Stomach (tissue), 4 donors: ENCODE measurements at regions not wholly inside any gene's neighbourhood (a gene's known extent, or its start where the extent isn't known, plus 50 kb on each side); places are given as distances from the start of the nearest gene placed in this dataset.

Experiments
- CTCF ChIP-seq, 7 experiments: fragments of 450-650 bp in 4 of 7; fragments of 200-600 bp in 3 of 7; sonication (generic) in 3 of 7; IDR thresholded peaks; one replicate each; pipeline ENCODE4 v1.5.1; 2016 to 2019; ENCODE audit warnings: antibody characterized with exemption in 7 of 7, control low read depth in 2 of 7, mild to moderate bottlenecking in 1 of 7
- POLR2A ChIP-seq, 4 donors: fragments of 450-650 bp; IDR thresholded peaks; one replicate each; pipeline ENCODE4 v1.6.1; 2016; ENCODE audit warnings: antibody characterized with exemption in 4 of 4, control low read depth in 2 of 4, mild to moderate bottlenecking in 1 of 4, moderate library complexity in 1 of 4

GRCh38 chr11:96696731-96697130 is 306.9 kb downstream of the JRKL start:
- no peak for TF ChIP-seq CTCF (IDR thresholded peaks at IDR 0.05)
- TF ChIP-seq POLR2A (IDR thresholded peaks at IDR 0.05): no peak
